ENCODE measurements at regions not wholly inside any gene's neighbourhood (a gene's known extent, or its start where the extent isn't known, plus 50 kb on each side); places are given as distances from the start of the nearest gene placed in this dataset.

- TF ChIP-seq CTCF (IDR thresholded peaks at IDR 0.05 in 2 of 3, conservative IDR thresholded peaks at IDR 0.05 in 1 of 3; ENCODE audit: control insufficient read depth in 2 of 3, extremely low read depth in 1 of 3, insufficient read depth in 1 of 3, low read depth in 3 of 3, low read length in 3 of 3) = no peak
- TF ChIP-seq SMC3 (IDR thresholded peaks at IDR 0.05; ENCODE audit: borderline replicate concordance, low read length) = no peak
- TF ChIP-seq POLR2AphosphoS5 (IDR thresholded peaks at IDR 0.05; ENCODE audit: low read length) = no peak
- no peak for TF ChIP-seq SP1 (IDR thresholded peaks at IDR 0.05; ENCODE audit: low read depth, low read length)
- no peak for TF ChIP-seq RAD21 (IDR thresholded peaks at IDR 0.05; ENCODE audit: insufficient read depth, low read depth, low read length)
- TF ChIP-seq EP300 (IDR thresholded peaks at IDR 0.05; ENCODE audit: borderline replicate concordance in 1 of 2, control insufficient read depth in 1 of 2, low read depth in 2 of 2, low read length in 2 of 2) = no peak
- TF ChIP-seq NFIC (IDR thresholded peaks at IDR 0.05; ENCODE audit: low read depth, low read length) = no peak
- TF ChIP-seq MXI1 (IDR thresholded peaks at IDR 0.05; ENCODE audit: low read depth, low read length) = no peak
- TF ChIP-seq JUND (IDR thresholded peaks at IDR 0.05; ENCODE audit: low read depth, low read length) = no peak
- TF ChIP-seq REST (IDR thresholded peaks at IDR 0.05; ENCODE audit: low read depth, low read length) = no peak
These were observed 115.5 kb upstream of the STARD4 start for GRCh38 chr5:111627862-111628261.
